Urothelium cell line (cell line): ENCODE measurements at regions not wholly inside any gene's neighbourhood (a gene's known extent, or its start where the extent isn't known, plus 50 kb on each side); places are given as distances from the start of the nearest gene placed in this dataset.
"Not testable (repeated sequence)": the region's sequence is repeated elsewhere in the genome, so short reads cannot be mapped to it uniquely, and the experiment has no call there.

ENCODE experiments used
- DNase-seq: peaks from one replicate; pipeline ENCODE4 v3.0.0; 2011; ENCODE audit warnings: low spot score, mixed read lengths
- FAIRE-seq: peaks from 2 replicates; lab custom pipeline; 2011; peaks lifted over from hg19 to GRCh38; lab: Jason Lieb, UNC

DNA sequence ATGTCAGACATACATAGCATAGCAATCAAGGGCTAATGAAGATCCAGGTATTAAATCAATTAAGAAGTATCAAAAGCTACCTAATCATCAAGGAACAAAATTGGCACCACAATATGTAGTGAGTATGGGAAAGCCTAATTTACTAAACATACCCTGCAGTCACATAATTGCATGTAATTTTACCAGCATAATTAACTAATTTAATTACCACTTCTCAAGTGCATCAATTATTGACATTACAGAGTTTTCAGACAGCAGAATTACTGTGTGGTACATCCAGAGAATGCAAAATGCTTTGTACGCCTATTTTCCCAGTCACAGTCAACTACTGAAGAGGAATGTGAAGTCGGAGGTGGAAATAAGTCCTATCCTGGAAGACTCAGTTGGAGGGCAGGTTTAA, 279.0 kb upstream of the ID4 start:
- DNase-seq = no peak
- no peak for FAIRE-seq

GRCh38 chr6:19558934-19559333, 278.2 kb upstream of the ID4 start:
- FAIRE-seq = no peak
- no peak for DNase-seq

DNA sequence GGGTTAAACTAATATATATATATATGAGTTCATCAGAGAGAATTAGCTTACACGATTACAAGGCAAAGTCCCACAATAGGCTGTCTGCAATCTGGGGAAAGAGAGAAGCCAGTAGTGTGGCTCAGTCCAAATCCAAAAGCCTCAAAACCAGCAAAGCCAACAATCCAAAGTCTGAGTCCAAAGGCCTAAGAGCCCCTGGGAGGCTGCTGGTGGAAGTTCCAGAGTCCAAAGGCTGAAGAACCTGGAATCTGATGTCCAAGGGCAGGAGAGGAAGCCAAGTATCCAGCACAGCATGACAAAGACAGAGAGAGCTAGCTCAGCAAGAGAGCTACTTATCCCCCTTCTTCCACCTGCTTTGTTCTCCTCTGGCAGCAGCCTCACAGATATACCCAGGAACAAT, 274.7 kb upstream of the ID4 start:
- no peak for DNase-seq
- FAIRE-seq = no peak

DNA sequence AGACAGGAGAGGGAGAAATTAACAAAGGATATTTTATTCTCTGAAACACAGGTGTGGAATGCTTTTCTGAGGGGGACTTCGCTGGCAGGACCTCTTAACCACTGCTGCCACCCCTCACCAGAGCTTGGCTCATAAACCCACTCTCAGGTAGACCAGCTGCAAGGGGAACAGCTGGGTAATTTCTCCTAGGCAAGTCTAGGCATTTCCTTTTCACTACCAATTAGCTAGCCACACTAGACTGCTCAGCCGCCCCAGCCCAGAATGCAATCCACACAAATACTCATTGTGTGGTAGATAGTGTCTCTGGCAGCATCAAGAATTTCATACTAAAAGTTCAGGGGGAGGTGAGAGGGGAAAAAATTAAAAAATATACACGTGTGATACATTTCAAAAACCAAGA, 267.6 kb upstream of the ID4 start:
- FAIRE-seq (no peak), DNase-seq (no peak)

- no peak for DNase-seq
- FAIRE-seq = no peak
These were observed 266.0 kb upstream of the ID4 start for GRCh38 chr6:19571176-19571575.

DNA sequence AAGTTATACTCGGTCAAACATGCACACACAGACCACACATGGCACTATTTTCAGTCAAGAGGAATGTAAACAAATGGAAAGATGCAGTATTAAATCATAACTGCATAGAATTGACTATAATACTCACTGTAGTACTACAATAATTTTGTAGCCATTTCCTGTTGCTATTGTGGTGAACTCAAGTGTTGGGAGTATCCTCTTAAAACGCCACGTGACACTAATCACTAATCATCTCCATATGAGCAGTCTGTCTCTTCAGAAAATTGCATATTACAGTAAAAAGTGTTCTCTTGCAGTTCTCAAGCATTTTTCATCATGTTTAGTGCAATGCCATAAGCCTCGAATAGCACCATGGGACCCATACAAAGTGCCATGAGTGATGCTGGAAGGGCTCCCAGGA, 258.7 kb upstream of the ID4 start:
- DNase-seq = no peak

DNA sequence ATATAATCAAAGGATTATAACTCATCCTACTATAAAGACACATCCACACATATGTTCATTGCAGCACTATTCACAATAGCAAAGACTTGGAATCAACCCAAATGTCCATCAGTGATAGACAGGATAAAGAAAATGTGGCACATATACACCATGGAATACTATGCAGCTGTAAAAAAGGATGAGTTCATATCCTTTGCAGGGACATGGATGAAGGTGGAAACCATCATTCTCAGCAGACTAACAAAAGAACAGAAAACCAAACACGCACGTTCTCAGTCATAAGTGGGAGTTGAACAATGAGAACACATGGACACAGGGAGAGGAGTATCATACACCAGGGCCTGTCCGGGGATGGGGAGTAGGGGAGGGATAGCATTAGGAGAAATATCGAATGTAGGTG, 253.0 kb upstream of the ID4 start:
- FAIRE-seq = not testable (repeated sequence)

More for the DNA sequence above, 258.7 kb upstream of the ID4 start:
- FAIRE-seq = no peak

DNA sequence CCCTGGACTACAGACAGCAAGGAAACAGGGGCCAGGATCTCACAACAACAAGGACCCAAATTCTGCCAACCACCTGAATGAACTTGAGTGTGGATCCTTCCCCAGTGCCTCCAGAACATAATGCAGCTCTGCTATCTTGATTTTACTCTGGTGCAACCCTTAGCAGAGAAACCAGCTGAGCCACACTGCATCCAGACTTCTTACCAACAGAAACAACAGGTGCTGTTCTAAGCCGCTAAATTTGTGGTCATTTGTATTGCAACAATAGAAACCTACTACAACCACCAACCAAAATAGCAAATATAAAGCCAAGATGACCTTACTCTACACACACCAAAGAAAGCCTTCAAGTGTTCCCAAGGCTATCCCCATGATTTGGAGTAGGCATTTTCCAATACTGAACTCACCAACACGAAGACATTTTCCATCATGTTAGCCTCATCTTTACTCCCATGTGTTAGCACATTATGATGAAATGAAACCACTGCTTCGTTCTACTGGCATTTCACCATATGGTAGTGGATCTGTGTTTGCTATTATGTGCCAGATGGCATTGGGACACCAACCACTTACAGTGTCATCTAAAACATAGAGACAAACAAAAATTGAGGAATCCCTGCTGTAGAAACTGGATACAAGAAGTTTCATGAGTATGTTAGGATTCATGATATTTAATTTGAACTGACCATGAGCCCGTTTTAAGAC, 249.8 kb upstream of the ID4 start:
- FAIRE-seq = no peak
- no peak for DNase-seq

More for the DNA sequence above, 253.0 kb upstream of the ID4 start:
- not testable (repeated sequence) for DNase-seq

- no peak for FAIRE-seq
- DNase-seq = no peak
These were observed 246.6 kb upstream of the ID4 start for GRCh38 chr6:19590501-19591131.

DNA sequence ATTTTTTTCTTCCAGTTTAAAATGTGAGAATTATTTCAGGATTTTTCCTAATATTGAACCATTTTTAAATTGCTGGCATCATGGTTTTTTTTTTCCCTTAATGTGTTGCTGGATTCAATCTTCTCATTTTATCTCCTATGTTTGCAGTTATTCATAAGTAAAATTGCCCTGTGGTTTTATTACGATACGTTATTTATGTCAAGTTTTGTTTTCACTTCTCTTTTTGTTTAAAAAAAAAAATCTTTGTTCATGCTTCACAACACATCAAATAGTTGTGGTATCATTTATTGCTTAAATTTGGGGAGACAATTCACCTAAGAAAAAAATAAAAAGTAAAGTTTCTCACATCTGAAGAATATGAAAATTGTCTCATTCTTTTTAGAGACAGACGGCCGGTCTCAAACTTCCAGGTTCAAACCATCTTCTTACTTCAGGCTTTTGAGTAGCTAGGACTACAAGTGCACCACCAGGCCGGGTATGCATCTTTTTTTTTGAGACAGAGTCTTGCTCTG, 239.3 kb upstream of the ID4 start:
- FAIRE-seq = no peak
- no peak for DNase-seq

GRCh38 chr6:19599796-19600464, 237.2 kb upstream of the ID4 start:
- DNase-seq (no peak), FAIRE-seq (no peak)

GRCh38 chr6:19602434-19603013, 234.6 kb upstream of the ID4 start:
- FAIRE-seq = no peak
- DNase-seq = no peak

GRCh38 chr6:19603721-19604120, 233.4 kb upstream of the ID4 start:
- FAIRE-seq (no peak), DNase-seq (no peak)

- FAIRE-seq (no peak), DNase-seq (no peak)
These were observed 231.5 kb upstream of the ID4 start for GRCh38 chr6:19605624-19606023.

GRCh38 chr6:19608546-19608945, 228.6 kb upstream of the ID4 start:
- DNase-seq = no peak
- FAIRE-seq = no peak

- DNase-seq (no peak), FAIRE-seq (no peak)
These were observed 227.1 kb upstream of the ID4 start for GRCh38 chr6:19609972-19610641.

DNA sequence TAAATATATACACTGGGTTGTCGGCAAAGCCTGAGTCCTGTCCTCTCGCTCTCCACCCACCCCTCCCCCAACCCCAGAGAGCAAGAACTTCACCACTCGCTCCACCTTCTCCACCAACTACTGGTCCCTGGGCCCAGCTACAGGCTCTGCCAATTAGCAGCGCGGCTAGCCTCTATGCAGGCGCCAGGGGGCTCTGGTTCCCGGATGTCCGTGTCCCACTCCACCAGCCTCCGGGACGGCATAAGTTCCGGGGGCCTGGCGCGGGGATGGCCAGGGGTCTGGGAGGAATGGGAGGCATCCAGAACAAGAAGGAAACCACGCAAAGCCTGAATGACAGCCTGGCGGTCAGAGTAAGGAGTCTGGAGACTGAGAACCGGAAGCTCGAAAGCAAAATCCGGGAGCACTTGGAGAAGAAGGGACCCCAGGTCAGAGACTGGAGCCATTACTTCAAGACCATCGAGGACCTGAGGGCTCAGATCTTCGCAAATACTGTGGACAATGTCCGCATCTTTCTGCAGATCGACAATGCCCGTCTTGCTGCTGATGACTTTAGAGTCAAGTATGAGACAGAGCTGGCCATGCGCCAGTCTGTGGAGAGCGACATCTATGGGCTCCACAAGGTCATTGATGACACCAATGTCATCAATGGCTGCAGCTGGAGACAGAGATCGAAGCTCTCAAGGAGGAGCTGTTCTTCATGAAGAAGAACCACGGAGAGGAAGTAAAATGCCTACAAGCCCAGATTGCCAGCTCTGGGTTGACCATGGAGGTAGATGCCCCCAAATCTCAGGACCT, 224.3 kb upstream of the ID4 start:
- not testable (repeated sequence) for FAIRE-seq, DNase-seq

DNA sequence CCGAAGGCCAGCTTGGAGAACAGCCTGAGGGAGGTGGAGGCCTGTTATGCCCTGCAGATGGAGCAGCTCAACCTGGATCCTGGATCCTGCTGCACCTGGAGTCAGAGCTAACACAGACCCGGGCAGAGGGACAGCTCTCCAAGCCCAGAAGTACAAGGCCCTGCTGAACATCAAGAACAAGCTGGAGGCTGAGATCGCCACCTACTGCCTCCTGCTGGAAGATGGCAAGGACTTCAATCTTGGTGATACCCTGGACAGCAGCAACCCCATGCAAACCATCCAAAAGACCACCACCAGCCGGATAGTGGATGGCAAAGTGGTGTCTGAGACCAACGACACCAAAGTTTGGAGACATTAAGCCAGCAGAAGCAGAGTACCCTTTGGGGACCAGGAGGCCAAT, 223.5 kb upstream of the ID4 start:
- FAIRE-seq (no peak), DNase-seq (no peak)

GRCh38 chr6:19616022-19616421, 221.1 kb upstream of the ID4 start:
- FAIRE-seq = no peak
- no peak for DNase-seq

DNA sequence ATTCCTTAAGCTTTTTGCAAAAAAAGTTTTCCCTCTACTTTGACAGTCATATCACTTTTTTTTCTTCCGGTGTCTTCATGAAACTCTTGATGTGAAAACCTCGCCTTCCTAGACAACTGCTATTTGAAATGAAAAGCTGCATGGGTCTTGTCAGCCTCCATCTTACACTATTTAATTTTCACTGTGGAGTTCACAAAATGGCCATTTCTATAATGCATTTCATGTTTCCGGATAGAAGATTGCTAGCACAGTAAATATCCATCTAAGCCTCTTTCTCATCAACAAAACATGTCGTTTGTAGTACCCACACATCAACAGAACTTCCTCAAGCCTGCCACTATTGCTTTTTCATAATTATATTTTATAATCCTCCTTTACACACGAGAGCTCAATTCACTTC, 204.9 kb upstream of the ID4 start:
- DNase-seq (no peak), FAIRE-seq (no peak)
